ENCODE measurements at regions not wholly inside any gene's neighbourhood (a gene's known extent, or its start where the extent isn't known, plus 50 kb on each side); places are given as distances from the start of the nearest gene placed in this dataset.

- no peak for DNase-seq (ENCODE audit: low spot score)
Observed at GRCh38 chr13:76516586-76516985, 369.6 kb downstream of the KCTD12 start.

GRCh38 chr13:76516013-76516412, 370.2 kb downstream of the KCTD12 start:
- DNase-seq (ENCODE audit: low spot score): no peak

GRCh38 chr13:76512721-76513145, 373.5 kb downstream of the KCTD12 start:
- DNase-seq (ENCODE audit: low spot score): peak; percentile 36

- no peak for DNase-seq (ENCODE audit: low spot score)
Observed at GRCh38 chr13:76505437-76505836, 380.8 kb downstream of the KCTD12 start.

- no peak for DNase-seq (ENCODE audit: low spot score)
Observed at GRCh38 chr13:76503766-76504165, 382.4 kb downstream of the KCTD12 start.

- DNase-seq (ENCODE audit: low spot score): no peak
Observed at GRCh38 chr13:76503291-76503690, 382.9 kb downstream of the KCTD12 start.

- DNase-seq (ENCODE audit: low spot score): no peak
Observed at GRCh38 chr13:76500894-76501293, 385.3 kb downstream of the KCTD12 start.

- DNase-seq (ENCODE audit: low spot score): no peak
Observed at GRCh38 chr13:76499891-76500290, 386.3 kb downstream of the KCTD12 start.

GRCh38 chr13:76489274-76489673, 396.9 kb downstream of the KCTD12 start:
- no peak for DNase-seq (ENCODE audit: low spot score)

GRCh38 chr13:76481738-76482137, 404.5 kb downstream of the KCTD12 start:
- no peak for DNase-seq (ENCODE audit: low spot score)

GRCh38 chr13:76474966-76475365, 411.2 kb downstream of the KCTD12 start:
- DNase-seq (ENCODE audit: low spot score): no peak

- DNase-seq (ENCODE audit: low spot score): no peak
Observed at GRCh38 chr13:76474356-76474755, 411.8 kb downstream of the KCTD12 start.

- DNase-seq (ENCODE audit: low spot score): peak; percentile 93
Observed at GRCh38 chr13:76473552-76474134, 412.6 kb downstream of the KCTD12 start.

- DNase-seq (ENCODE audit: low spot score): no peak
Observed at GRCh38 chr13:76472916-76473315, 413.3 kb downstream of the KCTD12 start.

- no peak for DNase-seq (ENCODE audit: low spot score)
Observed at GRCh38 chr13:76471486-76471885, 414.7 kb downstream of the KCTD12 start.

GRCh38 chr13:76470991-76471390, 415.2 kb downstream of the KCTD12 start:
- no peak for DNase-seq (ENCODE audit: low spot score)

- no peak for DNase-seq (ENCODE audit: low spot score)
Observed at GRCh38 chr13:76466043-76466442, 420.2 kb downstream of the KCTD12 start.

GRCh38 chr13:76463314-76463713, 422.9 kb downstream of the KCTD12 start:
- DNase-seq (ENCODE audit: low spot score): no peak

- DNase-seq (ENCODE audit: low spot score): no peak
Observed at GRCh38 chr13:76461999-76462398, 424.2 kb downstream of the KCTD12 start.

- DNase-seq (ENCODE audit: low spot score): no peak
Observed at GRCh38 chr13:76461484-76461883, 424.7 kb downstream of the KCTD12 start.

GRCh38 chr13:76459863-76460262, 426.3 kb downstream of the KCTD12 start:
- DNase-seq (ENCODE audit: low spot score): no peak

- DNase-seq (ENCODE audit: low spot score): no peak
Observed at GRCh38 chr13:76455960-76456359, 430.2 kb downstream of the KCTD12 start.

- no peak for DNase-seq (ENCODE audit: low spot score)
Observed at GRCh38 chr13:76454991-76455390, 431.2 kb downstream of the KCTD12 start.

GRCh38 chr13:76449716-76450115, 436.5 kb downstream of the KCTD12 start:
- DNase-seq (ENCODE audit: low spot score): no peak

Data from HT-29 (cell line).